ENCODE measurements at regions not wholly inside any gene's neighbourhood (a gene's known extent, or its start where the extent isn't known, plus 50 kb on each side); places are given as distances from the start of the nearest gene placed in this dataset.
"Not testable (repeated sequence)": the region's sequence is repeated elsewhere in the genome, so short reads cannot be mapped to it uniquely, and the experiment has no call there.

DNA sequence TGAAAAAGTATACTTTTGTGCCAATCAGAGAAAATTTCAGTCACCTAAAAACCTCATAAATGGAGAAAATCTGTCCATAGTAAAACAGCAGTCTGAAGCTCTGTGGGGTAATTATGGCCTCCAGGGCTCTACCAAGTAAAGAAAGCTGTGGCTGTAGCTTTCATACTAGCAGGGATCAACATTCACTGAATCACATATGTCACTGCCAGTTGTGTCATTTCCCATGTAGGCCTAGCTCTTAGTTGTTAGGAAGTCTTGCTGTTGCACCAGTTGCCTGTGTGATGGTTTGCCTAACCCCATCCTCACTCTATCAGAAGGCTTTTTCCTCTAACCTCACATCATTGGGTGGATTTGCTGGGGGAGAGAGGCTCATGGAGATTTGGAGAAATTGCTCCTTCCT lies 62.3 kb upstream of the XIST start:
- H3K4me1 ChIP-seq (ENCODE audit: control insufficient read depth in 3 of 3, insufficient read depth in 2 of 3, low read depth in 1 of 3, low read length in 2 of 3); H3K27me3 ChIP-seq (ENCODE audit: control insufficient read depth in 3 of 3, insufficient read depth in 3 of 3, low read length in 3 of 3); H3K36me3 ChIP-seq (ENCODE audit: control insufficient read depth in 3 of 3, insufficient read depth in 2 of 3, low read depth in 1 of 3, low read length in 3 of 3); H3K27ac ChIP-seq (ENCODE audit: low read depth in 1 of 3, low read length in 2 of 3); DNase-seq; H3K9me3 ChIP-seq (ENCODE audit: control insufficient read depth in 2 of 2, insufficient read depth in 1 of 2, low read depth in 1 of 2, low read length in 1 of 2); FAIRE-seq; H3K4me3 ChIP-seq (ENCODE audit: low read depth in 1 of 3, low read length in 3 of 3): not testable (repeated sequence)

DNA sequence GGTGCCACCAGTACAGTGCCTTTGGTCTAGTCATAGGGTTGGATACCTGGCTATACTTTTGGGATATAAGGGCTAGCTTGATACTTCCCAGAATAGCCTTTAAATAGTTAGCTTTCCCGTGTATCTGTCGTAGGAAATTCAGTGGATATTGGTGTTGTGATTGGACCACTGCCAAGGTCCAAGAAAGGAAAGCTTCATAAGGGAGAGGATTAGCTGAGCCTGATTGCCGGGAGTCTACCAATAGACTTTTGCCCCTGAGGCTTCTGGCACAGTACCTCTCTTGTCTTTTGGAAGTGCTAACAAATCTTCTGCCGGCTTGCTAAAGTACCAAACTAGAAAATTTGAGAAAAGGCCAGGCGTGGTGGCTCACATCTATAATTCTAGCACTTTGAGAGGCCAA lies 61.1 kb upstream of the XIST start:
- FAIRE-seq = no peak

DNA sequence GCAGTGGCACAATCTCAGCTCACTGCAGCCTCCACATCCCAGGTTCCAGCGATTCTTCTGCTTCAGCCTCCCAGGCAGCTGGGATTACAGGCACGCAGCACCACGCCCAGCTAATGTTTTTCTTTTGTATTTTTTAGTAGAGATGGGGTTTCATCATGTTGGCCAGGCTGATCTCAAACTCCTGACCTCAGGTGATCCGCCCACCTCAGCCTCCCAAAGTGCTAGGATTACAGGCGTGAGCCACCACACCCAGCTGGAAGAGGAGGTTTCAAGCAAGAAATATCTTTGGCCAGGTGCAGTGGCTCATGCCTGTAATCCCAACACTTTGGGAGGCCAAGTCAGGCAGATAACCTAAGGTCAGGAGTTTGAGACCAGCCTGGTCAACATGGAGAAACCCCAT lies 59.4 kb upstream of the XIST start:
- not testable (repeated sequence) for H3K9me3 ChIP-seq (ENCODE audit: control insufficient read depth in 2 of 2, insufficient read depth in 1 of 2, low read depth in 1 of 2, low read length in 1 of 2); DNase-seq; FAIRE-seq; H3K27me3 ChIP-seq (ENCODE audit: control insufficient read depth in 3 of 3, insufficient read depth in 3 of 3, low read length in 3 of 3); H3K4me1 ChIP-seq (ENCODE audit: control insufficient read depth in 3 of 3, insufficient read depth in 2 of 3, low read depth in 1 of 3, low read length in 2 of 3); H3K4me3 ChIP-seq (ENCODE audit: low read depth in 1 of 3, low read length in 3 of 3); H3K27ac ChIP-seq (ENCODE audit: low read depth in 1 of 3, low read length in 2 of 3); H3K36me3 ChIP-seq (ENCODE audit: control insufficient read depth in 3 of 3, insufficient read depth in 2 of 3, low read depth in 1 of 3, low read length in 3 of 3)
- 88 to 93% (median 92%) methylated on average over 5 of the region's 5 CpGs for WGBS, 3 donors

More for the DNA sequence above, 61.1 kb upstream of the XIST start:
- Histone ChIP-seq H3K9me3 (ENCODE audit: control insufficient read depth in 2 of 2, insufficient read depth in 1 of 2, low read depth in 1 of 2, low read length in 1 of 2) (no peaks in the 10 kb centered on the region), H3K4me1 (ENCODE audit: control insufficient read depth in 3 of 3, insufficient read depth in 2 of 3, low read depth in 1 of 3, low read length in 2 of 3) (peaks cover 0 to 8% (median 0%) of the 10 kb centered on the region in 3 donors), H3K4me3 (ENCODE audit: low read depth in 1 of 3, low read length in 3 of 3) (no peak overlapping the region), H3K36me3 (ENCODE audit: control insufficient read depth in 3 of 3, insufficient read depth in 2 of 3, low read depth in 1 of 3, low read length in 3 of 3) (no peaks in the 10 kb centered on the region), H3K27ac (ENCODE audit: low read depth in 1 of 3, low read length in 2 of 3) (no peak overlapping the region), H3K27me3 (ENCODE audit: control insufficient read depth in 3 of 3, insufficient read depth in 3 of 3, low read length in 3 of 3) (no peaks in the 10 kb centered on the region)
- DNase-seq = no peak
- WGBS, 3 donors = 30 to 37% (median 33%) methylated on average over 5 of the region's 5 CpGs

DNA sequence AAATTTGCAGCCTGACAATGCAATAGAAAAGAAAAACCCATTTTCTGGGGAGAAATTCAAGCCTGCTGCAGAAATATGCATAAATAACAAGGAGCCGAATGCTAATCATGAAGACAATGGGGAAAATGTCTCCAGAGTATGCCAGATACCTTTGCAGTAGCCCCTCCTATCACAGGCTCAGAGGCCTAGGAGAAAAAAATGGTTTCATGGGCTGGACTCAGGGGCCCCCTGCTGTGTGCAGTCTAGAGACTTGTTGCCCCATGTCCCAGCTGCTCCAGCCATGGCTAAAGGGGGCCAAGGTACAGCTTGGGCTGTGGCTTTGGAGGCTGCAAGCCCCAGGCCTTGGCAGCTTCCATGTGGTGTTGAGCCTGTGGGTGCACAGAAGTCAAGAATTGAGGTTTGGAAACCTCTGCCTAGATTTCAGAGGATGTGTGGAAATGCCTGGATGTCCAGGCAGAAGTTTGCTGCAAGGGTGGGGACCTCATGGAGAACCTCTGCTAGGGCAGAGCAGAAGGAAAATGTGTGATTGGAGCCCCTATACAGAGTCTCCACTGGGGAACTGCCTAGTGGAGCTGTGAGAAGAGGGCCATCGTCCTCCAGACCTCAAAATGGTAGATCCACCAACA lies 53.3 kb upstream of the XIST start:
- not testable (repeated sequence) for H3K27ac ChIP-seq (ENCODE audit: low read depth in 1 of 3, low read length in 2 of 3); H3K4me1 ChIP-seq (ENCODE audit: control insufficient read depth in 3 of 3, insufficient read depth in 2 of 3, low read depth in 1 of 3, low read length in 2 of 3); DNase-seq; H3K36me3 ChIP-seq (ENCODE audit: control insufficient read depth in 3 of 3, insufficient read depth in 2 of 3, low read depth in 1 of 3, low read length in 3 of 3); FAIRE-seq; H3K27me3 ChIP-seq (ENCODE audit: control insufficient read depth in 3 of 3, insufficient read depth in 3 of 3, low read length in 3 of 3); H3K9me3 ChIP-seq (ENCODE audit: control insufficient read depth in 2 of 2, insufficient read depth in 1 of 2, low read depth in 1 of 2, low read length in 1 of 2); H3K4me3 ChIP-seq (ENCODE audit: low read depth in 1 of 3, low read length in 3 of 3)
- 78 to 92% (median 87%) methylated on average over 2 of the region's 2 CpGs for WGBS, 3 donors

DNA sequence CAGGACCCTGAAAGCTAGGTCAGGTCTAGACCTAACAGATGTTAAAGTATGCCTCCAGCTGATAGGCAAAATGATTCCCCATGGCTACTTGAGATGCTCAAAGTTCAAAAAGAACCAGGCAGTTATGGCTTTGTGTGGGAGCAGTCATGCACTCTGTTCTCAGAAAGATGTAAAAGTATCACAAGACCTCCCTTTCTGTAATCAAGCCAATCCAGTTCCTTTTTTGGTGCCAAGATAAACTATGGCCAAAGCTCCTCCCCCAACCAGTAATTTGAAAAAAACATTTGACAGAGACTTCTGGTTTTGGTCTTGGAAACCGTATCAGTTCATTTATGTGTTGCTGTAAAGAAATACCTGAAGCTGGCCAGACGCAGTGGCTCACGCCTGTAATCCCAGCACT lies 51.4 kb upstream of the XIST start:
- DNase-seq = no peak
- FAIRE-seq = no peak

More for the DNA sequence above, 51.4 kb upstream of the XIST start:
- Histone ChIP-seq H3K27me3 (ENCODE audit: control insufficient read depth in 3 of 3, insufficient read depth in 3 of 3, low read length in 3 of 3) (no peaks in the 10 kb centered on the region), H3K36me3 (ENCODE audit: control insufficient read depth in 3 of 3, insufficient read depth in 2 of 3, low read depth in 1 of 3, low read length in 3 of 3) (no peaks in the 10 kb centered on the region), H3K27ac (ENCODE audit: low read depth in 1 of 3, low read length in 2 of 3) (no peak overlapping the region), H3K4me1 (ENCODE audit: control insufficient read depth in 3 of 3, insufficient read depth in 2 of 3, low read depth in 1 of 3, low read length in 2 of 3) (no peaks in the 10 kb centered on the region), H3K9me3 (ENCODE audit: control insufficient read depth in 2 of 2, insufficient read depth in 1 of 2, low read depth in 1 of 2, low read length in 1 of 2) (no peaks in the 10 kb centered on the region), H3K4me3 (ENCODE audit: low read depth in 1 of 3, low read length in 3 of 3) (no peak overlapping the region)
- WGBS, 3 donors = 70 to 89% (median 80%) methylated on average over 3 of the region's 3 CpGs

Measured in small intestine (tissue), 7 donors.